H9 (cell line): ENCODE measurements at regions not wholly inside any gene's neighbourhood (a gene's known extent, or its start where the extent isn't known, plus 50 kb on each side); places are given as distances from the start of the nearest gene placed in this dataset.

Source experiments
- DNase-seq: peaks from one replicate; pipeline ENCODE4 v3.0.0-alpha.2; 2017
- H2AFZ ChIP-seq: one replicate; pipeline ENCODE4 v1.6.1; 2013; ENCODE audit warnings: mild to moderate bottlenecking, low read length, control low read depth, moderate library complexity
- H2AK5ac ChIP-seq: 2 replicates; pipeline ENCODE4 v1.6.1; 2013; ENCODE audit warnings: low read length, control low read depth, mixed read lengths; ENCODE audit not compliant: insufficient read length
- H2BK120ac ChIP-seq: one replicate; pipeline ENCODE4 v1.6.1; 2013; ENCODE audit warnings: low read depth, mild to moderate bottlenecking, low read length, control low read depth, inconsistent platforms; ENCODE audit not compliant: poor library complexity, severe bottlenecking
- H2BK12ac ChIP-seq: 2 replicates; pipeline ENCODE4 v1.6.1; 2013; ENCODE audit warnings: low read length, control low read depth, mixed read lengths, low read depth; ENCODE audit not compliant: insufficient read length
- H2BK15ac ChIP-seq: 2 replicates; pipeline ENCODE4 v1.6.1; 2013; ENCODE audit warnings: low read depth, low read length, control low read depth
- H2BK20ac ChIP-seq: one replicate; pipeline ENCODE4 v1.6.1; 2013; ENCODE audit warnings: low read depth, mild to moderate bottlenecking, low read length, control low read depth, inconsistent platforms; ENCODE audit not compliant: poor library complexity, severe bottlenecking
- H2BK5ac ChIP-seq: 2 replicates; pipeline ENCODE4 v1.6.1; 2013; ENCODE audit warnings: low read length, control low read depth, mixed read lengths; ENCODE audit not compliant: insufficient read length
- H3K14ac ChIP-seq: 2 replicates; pipeline ENCODE4 v1.6.1; 2013; ENCODE audit warnings: low read length, control low read depth; ENCODE audit not compliant: insufficient read depth
- H3K18ac ChIP-seq: 2 replicates; pipeline ENCODE4 v1.6.1; 2013; ENCODE audit warnings: low read depth, mild to moderate bottlenecking, mixed read lengths, low read length, control low read depth; ENCODE audit not compliant: insufficient read length
- H3K23ac ChIP-seq: 2 replicates; pipeline ENCODE4 v1.6.1; 2013; ENCODE audit warnings: low read length, control low read depth, mixed read lengths, low read depth; ENCODE audit not compliant: insufficient read length
- H3K23me2 ChIP-seq: 2 replicates; pipeline ENCODE4 v1.6.1; 2013; ENCODE audit warnings: low read depth, mild to moderate bottlenecking, mixed read lengths, low read length, control low read depth; ENCODE audit not compliant: insufficient read length, poor library complexity, severe bottlenecking
- H3K27ac ChIP-seq: 2 replicates; pipeline ENCODE4 v1.5.1; 2013; ENCODE audit warnings: low read length, control low read depth, mixed read lengths, low read depth; ENCODE audit not compliant: insufficient read length
- H3K27me3 ChIP-seq: 2 replicates; pipeline ENCODE4 v1.6.1; 2013; ENCODE audit warnings: low read length, control low read depth, inconsistent platforms; ENCODE audit not compliant: insufficient read depth
- H3K4ac ChIP-seq: 2 replicates; pipeline ENCODE4 v1.6.1; 2013; ENCODE audit warnings: low read depth, mild to moderate bottlenecking, control low read depth, inconsistent platforms, low read length, moderate library complexity
- H3K4me1 ChIP-seq: 2 replicates; pipeline ENCODE4 v1.6.1; 2013; ENCODE audit warnings: low read length, control low read depth, inconsistent platforms; ENCODE audit not compliant: insufficient read depth
- H3K4me2 ChIP-seq: 2 replicates; pipeline ENCODE4 v1.6.1; 2013; ENCODE audit warnings: low read length, control low read depth, mixed read lengths; ENCODE audit not compliant: insufficient read length, insufficient read depth
- H3K56ac ChIP-seq: 2 replicates; pipeline ENCODE4 v1.6.1; 2013; ENCODE audit warnings: low read depth, mild to moderate bottlenecking, mixed read lengths, low read length, control low read depth; ENCODE audit not compliant: insufficient read length
- H3K79me1 ChIP-seq: 2 replicates; pipeline ENCODE4 v1.6.1; 2013; ENCODE audit warnings: low read depth, mild to moderate bottlenecking, moderate library complexity, low read length, control low read depth, inconsistent platforms; ENCODE audit not compliant: insufficient read depth, poor library complexity, severe bottlenecking
- H3K79me2 ChIP-seq: 2 replicates; pipeline ENCODE4 v1.6.1; 2013; ENCODE audit warnings: low read length, control low read depth, inconsistent platforms; ENCODE audit not compliant: insufficient read depth
- H3K9ac ChIP-seq: 2 replicates; pipeline ENCODE4 v1.6.1; 2013; ENCODE audit warnings: low read length, control low read depth, mixed read lengths; ENCODE audit not compliant: insufficient read length; ENCODE audit errors: extremely low read depth
- H3K9me3 ChIP-seq: one replicate; pipeline ENCODE4 v1.6.1; 2013; ENCODE audit warnings: low read depth, low read length, inconsistent platforms; ENCODE audit not compliant: control insufficient read depth
- H3T11ph ChIP-seq: one replicate; pipeline ENCODE4 v1.6.1; 2013; ENCODE audit warnings: mild to moderate bottlenecking, low read length, control low read depth, inconsistent platforms
- H4K20me1 ChIP-seq: one replicate; pipeline ENCODE4 v1.6.1; 2013; ENCODE audit not compliant: control insufficient read depth, insufficient read length, insufficient read depth
- H4K5ac ChIP-seq: 2 replicates; pipeline ENCODE4 v1.6.1; 2013; ENCODE audit warnings: low read depth, mild to moderate bottlenecking, mixed read lengths, low read length, control low read depth; ENCODE audit not compliant: insufficient read length
- H4K8ac ChIP-seq: replicated peaks from 2 replicates; pipeline ENCODE4 v1.6.1; 2013; ENCODE audit warnings: low read length, control low read depth, mixed read lengths, low read depth; ENCODE audit not compliant: insufficient read length
- H4K91ac ChIP-seq: 2 replicates; pipeline ENCODE4 v1.6.1; 2013; ENCODE audit warnings: low read depth, mild to moderate bottlenecking, moderate library complexity, mixed read lengths, low read length, control low read depth; ENCODE audit not compliant: insufficient read length
- H3K27ac Mint-ChIP-seq, 3 experiments: 2 replicates in 2 of 3; 3 replicates in 1 of 3; pipeline ENCODE4 v1.8.0; 2020 to 2021; ENCODE audit warnings: mixed read lengths in 3 of 3, mild to moderate bottlenecking in 1 of 3, moderate library complexity in 1 of 3
- H3K27me3 Mint-ChIP-seq: 2 replicates; pipeline ENCODE4 v1.8.0; 2021; ENCODE audit warnings: low read depth, mild to moderate bottlenecking, moderate library complexity, mixed read lengths
- H3K36me3 Mint-ChIP-seq, 3 experiments: 2 replicates in 2 of 3; 3 replicates in 1 of 3; pipeline ENCODE4 v1.8.0; 2020 to 2021; ENCODE audit warnings: low read depth in 3 of 3, mixed read lengths in 3 of 3; ENCODE audit not compliant: insufficient read depth in 1 of 3
- H3K4me1 Mint-ChIP-seq, 2 experiments: 2 replicates each; pipeline ENCODE4 v1.8.0; 2020; ENCODE audit warnings: mixed read lengths in 2 of 2
- H3K4me3 Mint-ChIP-seq, 2 experiments: 2 replicates in 1 of 2; 3 replicates in 1 of 2; pipeline ENCODE4 v1.8.0; 2020 to 2021; ENCODE audit warnings: mild to moderate bottlenecking in 2 of 2, mixed read lengths in 2 of 2, moderate library complexity in 1 of 2
- H3K9me3 Mint-ChIP-seq, 2 experiments: 2 replicates in 1 of 2; 3 replicates in 1 of 2; pipeline ENCODE4 v1.8.0; 2020; ENCODE audit warnings: mild to moderate bottlenecking in 2 of 2, mixed read lengths in 2 of 2, moderate library complexity in 1 of 2
- CTCF ChIP-seq: fragments of 200-600 bp; sonication (generic); conservative IDR thresholded peaks from 3 replicates; pipeline ENCODE4 v1.8.0; 2021; ENCODE audit warnings: antibody characterized with exemption, mild to moderate bottlenecking
- WGBS: extraction: QIAGEN DNeasy Blood & Tissue Kit; methylation state at CpG from one replicate; pipeline ENCODE4 v1.1.7; 2013; ENCODE audit warnings: missing lambda C conversion rate, low lambda C conversion rate, mixed read lengths; ENCODE audit not compliant: insufficient read length; ENCODE audit errors: extremely low coverage; 5-methylcytosine and 5-hydroxymethylcytosine counted together

- Mint-ChIP-seq H3K9me3 (peaks cover 8 to 10% of the 10 kb centered on the region in 2 experiments), H3K4me3 (no peak overlapping the region), H3K4me1 (peaks cover 70 to 77% of the 10 kb centered on the region in 2 experiments), H3K36me3 (peaks cover 3 to 11% (median 3%) of the 10 kb centered on the region in 3 experiments; a peak in 5 of 7 replicates), H3K27me3 (peaks cover 6% of the 10 kb centered on the region), H3K27ac (peak overlapping the region in 1 of 3 experiments; percentile 9; a peak in 2 of 7 replicates)
- Histone ChIP-seq H3K4me1 (peaks cover 9% of the 10 kb centered on the region; the same call in 1 of the 2 replicates), H2BK15ac (no peak overlapping the region), H3K27ac (no peak overlapping the region), H2BK12ac (no peak overlapping the region), H2BK20ac (no peak overlapping the region), H3K56ac (no peak overlapping the region), H3K23ac (no peak overlapping the region), H3K9me3 (no peaks in the 10 kb centered on the region), H2AFZ (no peak overlapping the region), H2AK5ac (no peak overlapping the region), H4K20me1 (no peaks in the 10 kb centered on the region), H3K9ac (no peak overlapping the region), H3K4ac (no peak overlapping the region), H3K23me2 (no peaks in the 10 kb centered on the region), H3K79me1 (no peaks in the 10 kb centered on the region), H4K91ac (no peak overlapping the region), H2BK5ac (no peak overlapping the region), H3K18ac (no peak overlapping the region), H4K8ac (no peak overlapping the region), H3K79me2 (no peaks in the 10 kb centered on the region), H3K14ac (no peak overlapping the region), H2BK120ac (no peak overlapping the region), H4K5ac (no peak overlapping the region), H3K4me2 (no peak overlapping the region), H3T11ph (no peak overlapping the region), H3K27me3 (no peaks in the 10 kb centered on the region)
- DNase-seq: no peak
- TF ChIP-seq CTCF: no peak
- WGBS: no CpG with 5 or more reads among the region's 11 CpGs
These were observed 158.3 kb upstream of the NDUFV2 start for GRCh38 chr18:8943900-8944870.
